ENCODE measurements at regions not wholly inside any gene's neighbourhood (a gene's known extent, or its start where the extent isn't known, plus 50 kb on each side); places are given as distances from the start of the nearest gene placed in this dataset.

DNA sequence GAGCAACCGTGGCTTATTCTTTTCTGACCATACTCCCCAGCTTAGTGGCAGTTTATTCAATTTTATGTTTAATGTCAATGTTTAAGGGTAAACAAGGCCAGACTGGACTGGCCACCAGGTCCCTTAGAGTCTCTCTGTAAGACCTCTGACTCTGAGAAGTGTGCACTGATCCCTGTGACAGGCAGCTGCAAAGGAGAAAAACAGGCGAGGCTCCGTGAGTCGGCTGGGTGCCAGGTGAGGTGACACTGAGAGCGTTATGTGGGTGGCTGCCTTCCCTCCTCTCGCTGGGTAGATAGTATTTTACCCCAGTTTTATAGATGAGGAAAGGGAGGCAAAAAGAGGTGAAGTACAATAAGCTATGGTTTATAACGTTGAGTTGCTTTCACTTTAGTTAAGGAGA is 139.4 kb upstream of the HDAC4 start:
- TF ChIP-seq, protein P1, sequence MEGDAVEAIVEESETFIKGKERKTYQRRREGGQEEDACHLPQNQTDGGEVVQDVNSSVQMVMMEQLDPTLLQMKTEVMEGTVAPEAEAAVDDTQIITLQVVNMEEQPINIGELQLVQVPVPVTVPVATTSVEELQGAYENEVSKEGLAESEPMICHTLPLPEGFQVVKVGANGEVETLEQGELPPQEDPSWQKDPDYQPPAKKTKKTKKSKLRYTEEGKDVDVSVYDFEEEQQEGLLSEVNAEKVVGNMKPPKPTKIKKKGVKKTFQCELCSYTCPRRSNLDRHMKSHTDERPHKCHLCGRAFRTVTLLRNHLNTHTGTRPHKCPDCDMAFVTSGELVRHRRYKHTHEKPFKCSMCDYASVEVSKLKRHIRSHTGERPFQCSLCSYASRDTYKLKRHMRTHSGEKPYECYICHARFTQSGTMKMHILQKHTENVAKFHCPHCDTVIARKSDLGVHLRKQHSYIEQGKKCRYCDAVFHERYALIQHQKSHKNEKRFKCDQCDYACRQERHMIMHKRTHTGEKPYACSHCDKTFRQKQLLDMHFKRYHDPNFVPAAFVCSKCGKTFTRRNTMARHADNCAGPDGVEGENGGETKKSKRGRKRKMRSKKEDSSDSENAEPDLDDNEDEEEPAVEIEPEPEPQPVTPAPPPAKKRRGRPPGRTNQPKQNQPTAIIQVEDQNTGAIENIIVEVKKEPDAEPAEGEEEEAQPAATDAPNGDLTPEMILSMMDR (IDR thresholded peaks at IDR 0.05): no peak

DNA sequence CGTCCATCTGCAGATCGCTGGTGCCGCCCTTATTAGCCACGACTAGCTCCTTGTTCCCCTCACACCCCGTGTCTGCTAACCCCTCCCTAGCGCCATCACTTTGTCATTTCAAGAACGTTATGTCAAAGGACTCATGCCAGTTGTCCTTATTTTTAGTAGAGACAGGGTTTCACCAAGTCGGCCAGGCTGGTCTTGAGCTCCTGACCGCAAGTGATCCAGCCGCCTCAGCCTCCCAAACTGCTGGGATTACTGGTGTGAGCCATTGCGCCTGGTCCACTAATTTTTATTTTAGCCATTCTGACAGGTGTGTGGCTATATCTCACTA is 138.9 kb upstream of the HDAC4 start:
- TF ChIP-seq, protein P1 (IDR thresholded peaks at IDR 0.05): no peak

DNA sequence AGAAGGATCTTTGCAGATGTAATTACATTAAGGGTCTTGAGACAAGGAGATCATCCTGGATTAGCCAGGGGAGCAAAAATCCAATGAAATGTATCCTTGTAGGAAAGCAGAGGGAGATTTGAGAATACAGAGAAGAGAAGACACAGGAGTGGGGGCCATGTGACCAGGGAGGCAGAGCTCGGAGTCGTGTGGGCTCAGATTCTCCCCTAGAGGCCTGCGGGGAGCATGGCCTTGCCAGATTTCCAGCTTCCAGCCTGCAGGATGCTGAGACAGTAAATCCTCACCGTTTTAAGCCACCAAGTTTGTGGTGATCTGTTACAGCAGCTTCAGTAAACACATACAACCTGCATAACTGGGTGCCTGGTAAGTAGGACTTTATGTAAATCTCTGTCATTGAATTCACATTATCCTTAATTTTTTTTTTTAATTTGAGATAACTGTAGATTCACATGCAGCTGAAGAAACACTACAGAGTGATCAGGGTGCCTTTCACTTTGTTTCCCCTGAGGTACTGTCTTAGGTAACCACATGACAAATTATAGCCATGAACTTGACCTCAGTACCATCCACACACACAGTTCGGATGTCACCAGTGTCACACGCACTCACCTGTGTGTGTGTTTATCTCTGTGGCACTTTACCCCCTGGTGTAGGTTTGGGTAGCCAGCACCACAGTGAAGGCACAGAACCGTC is 138.4 kb upstream of the HDAC4 start:
- TF ChIP-seq, protein P1 (IDR thresholded peaks at IDR 0.05): no peak

DNA sequence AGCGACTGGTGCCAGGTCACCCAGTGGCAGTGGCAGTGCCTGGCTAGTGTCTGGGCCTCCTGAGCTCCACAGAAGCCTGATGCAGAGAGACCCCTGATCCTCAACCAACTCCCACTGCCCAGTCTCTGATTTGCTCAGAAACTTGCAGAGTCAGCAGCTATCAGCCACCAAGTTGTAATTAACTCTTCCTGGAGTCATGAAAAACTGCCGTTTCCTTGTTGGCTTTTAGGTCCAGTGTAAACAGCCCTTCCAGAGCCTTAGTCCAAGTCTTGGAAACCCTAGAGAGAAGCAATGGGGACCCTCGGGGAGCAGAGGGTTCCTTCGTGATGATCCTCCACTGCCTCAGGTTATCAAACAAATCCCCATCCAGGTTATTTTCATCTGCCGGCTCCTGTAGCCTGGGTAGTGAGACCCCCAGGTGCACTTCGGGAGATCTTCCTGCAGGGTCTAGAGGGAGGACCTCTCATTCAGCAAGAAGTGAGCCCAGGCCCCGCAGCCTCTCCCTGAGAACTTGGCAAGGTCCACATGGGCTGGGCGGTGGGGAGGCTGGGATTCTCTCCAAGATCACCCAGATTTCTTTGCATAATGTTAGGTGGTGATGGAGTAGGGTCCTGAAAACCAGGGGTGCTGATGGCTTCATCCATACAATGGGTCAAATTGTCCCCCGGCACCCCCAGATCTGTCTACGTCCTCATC is 137.7 kb upstream of the HDAC4 start:
- TF ChIP-seq, protein P1 (IDR thresholded peaks at IDR 0.05): no peak

DNA sequence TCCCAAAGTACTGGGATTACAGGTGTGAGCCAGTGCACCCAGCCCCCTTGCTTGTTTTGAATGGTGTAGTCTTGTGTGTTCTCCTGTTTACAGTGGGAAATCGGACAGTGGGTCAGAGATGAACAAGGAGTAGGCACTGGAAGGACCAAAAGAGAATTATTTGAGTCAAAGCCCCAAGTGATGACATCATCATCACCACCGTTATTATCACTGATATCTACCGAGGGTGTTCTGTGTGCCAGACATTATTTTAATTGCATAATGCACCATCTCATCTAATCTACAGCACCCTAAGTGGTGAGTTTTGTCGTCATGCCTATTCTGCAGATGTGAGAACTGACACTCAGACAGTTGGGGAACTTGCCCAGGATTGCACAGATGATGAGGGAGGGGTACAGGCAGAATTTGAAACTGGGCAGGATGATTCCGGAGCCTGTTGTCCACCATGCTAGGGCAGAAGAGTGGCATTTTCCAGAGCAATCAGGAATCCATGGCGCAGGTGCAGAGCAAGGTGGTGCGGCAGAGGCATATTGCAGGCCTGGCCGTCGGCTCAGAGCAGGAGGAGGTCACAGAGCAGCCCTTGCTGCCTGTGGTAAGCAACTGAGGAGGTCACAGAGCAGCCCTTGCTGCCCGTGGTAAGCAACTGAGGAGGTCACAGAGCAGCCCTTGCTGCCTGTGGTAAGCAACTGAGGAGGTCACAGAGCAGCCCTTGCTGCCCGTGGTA is 137.0 kb upstream of the HDAC4 start:
- TF ChIP-seq, protein P1 (IDR thresholded peaks at IDR 0.05): no peak

DNA sequence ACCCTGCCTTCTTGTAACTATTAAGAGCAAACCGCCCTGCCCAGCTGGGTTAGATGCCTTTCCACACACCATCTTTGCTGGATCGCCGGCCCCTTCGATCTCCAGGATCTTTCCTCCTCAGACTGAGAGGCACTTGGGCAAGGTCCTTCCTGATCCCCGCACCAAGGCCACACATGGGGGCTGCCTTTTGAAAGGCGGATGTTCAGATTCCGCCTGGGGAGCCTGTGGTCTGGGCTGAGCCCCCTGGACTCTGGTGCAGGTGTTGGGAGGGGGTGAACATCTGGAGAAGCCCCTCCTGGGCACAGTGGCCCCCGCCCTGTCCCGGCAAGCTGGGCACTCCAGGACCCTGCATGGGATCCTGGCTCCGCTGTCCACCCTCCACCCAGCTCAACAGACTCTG is 135.4 kb upstream of the HDAC4 start:
- TF ChIP-seq, protein P1 (IDR thresholded peaks at IDR 0.05): no peak

DNA sequence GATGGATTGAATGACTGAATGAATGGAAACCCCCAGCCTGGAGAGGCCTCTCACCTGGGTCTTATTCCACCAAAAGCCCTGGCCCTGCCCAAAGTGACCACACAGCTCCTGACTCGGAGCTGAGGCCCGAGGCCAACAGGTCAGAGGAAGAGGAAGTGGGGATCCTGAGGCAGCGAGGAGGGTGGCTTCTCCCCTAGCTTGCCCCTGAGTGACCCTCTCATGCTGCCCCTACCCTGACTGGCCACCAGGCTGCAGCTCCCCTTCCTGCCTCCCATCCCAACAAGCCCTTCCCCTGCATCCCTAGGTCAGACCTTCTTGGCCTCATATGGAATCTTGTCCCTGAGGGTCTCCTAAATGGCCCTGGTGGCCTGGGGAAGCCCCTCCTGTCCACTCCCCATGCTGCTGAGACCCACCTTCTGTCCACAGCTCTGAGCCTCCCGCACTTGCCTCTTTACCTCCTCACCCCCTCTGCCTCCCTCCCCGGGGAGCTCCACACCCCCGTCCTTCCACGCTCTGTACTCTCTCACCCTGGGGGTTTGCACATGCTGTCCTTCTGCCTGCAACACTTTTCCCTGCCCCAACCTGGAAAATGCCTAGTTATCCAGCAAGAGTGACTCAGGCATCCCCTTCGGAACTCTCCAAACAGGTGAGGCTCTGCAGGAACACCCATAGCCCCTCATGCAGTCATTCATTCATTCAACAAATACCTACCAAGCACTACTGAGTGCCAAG is 134.8 kb upstream of the HDAC4 start:
- TF ChIP-seq, protein P1 (IDR thresholded peaks at IDR 0.05): no peak
